ENCODE measurements at regions not wholly inside any gene's neighbourhood (a gene's known extent, or its start where the extent isn't known, plus 50 kb on each side); places are given as distances from the start of the nearest gene placed in this dataset.

DNA sequence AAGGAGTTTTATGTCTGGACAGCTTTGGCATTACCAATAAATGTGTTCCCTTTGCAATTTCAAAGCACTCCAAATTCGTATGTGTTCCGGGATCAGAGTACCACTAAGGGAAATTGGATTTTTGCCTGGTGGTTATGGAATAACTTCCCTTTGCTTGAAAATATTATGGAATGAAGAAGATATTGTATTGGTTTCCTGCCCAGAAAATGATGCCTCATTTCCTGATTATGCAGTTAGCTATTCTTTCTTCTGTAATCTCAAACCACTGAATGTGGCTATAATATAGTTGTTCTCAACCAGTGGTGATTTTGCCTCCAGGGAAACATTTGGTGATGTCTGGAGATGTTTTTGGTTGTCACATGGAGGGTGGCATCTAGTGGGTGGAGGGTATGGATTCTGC, 142.9 kb downstream of the PCDH7 start:
- Histone ChIP-seq H3K36me3 (ENCODE audit: control insufficient read depth in 2 of 3, insufficient read depth in 3 of 3, low read length in 3 of 3) (no peaks in the 10 kb centered on the region), H3K9ac (ENCODE audit: low read length in 3 of 3) (no peak overlapping the region), H3K27ac (ENCODE audit: low read depth in 2 of 2, low read length in 2 of 2) (no peak overlapping the region), H3K4me1 (ENCODE audit: control insufficient read depth in 2 of 3, insufficient read depth in 2 of 3, low read depth in 1 of 3, low read length in 3 of 3) (peaks cover 0 to 2% (median 0%) of the 10 kb centered on the region in 3 donors), H3K4me3 (ENCODE audit: low read length in 3 of 3) (no peak overlapping the region), H3K9me3 (ENCODE audit: control insufficient read depth in 2 of 3, insufficient read depth in 1 of 3, low read length in 3 of 3) (no peaks in the 10 kb centered on the region), H3K27me3 (ENCODE audit: control insufficient read depth, insufficient read depth, low read length) (no peaks in the 10 kb centered on the region)
- DNase-seq (no peak), FAIRE-seq (no peak)
- intact Hi-C loops (cut with DNase I) = no loop called here
- TF ChIP-seq, protein P1, sequence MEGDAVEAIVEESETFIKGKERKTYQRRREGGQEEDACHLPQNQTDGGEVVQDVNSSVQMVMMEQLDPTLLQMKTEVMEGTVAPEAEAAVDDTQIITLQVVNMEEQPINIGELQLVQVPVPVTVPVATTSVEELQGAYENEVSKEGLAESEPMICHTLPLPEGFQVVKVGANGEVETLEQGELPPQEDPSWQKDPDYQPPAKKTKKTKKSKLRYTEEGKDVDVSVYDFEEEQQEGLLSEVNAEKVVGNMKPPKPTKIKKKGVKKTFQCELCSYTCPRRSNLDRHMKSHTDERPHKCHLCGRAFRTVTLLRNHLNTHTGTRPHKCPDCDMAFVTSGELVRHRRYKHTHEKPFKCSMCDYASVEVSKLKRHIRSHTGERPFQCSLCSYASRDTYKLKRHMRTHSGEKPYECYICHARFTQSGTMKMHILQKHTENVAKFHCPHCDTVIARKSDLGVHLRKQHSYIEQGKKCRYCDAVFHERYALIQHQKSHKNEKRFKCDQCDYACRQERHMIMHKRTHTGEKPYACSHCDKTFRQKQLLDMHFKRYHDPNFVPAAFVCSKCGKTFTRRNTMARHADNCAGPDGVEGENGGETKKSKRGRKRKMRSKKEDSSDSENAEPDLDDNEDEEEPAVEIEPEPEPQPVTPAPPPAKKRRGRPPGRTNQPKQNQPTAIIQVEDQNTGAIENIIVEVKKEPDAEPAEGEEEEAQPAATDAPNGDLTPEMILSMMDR (IDR thresholded peaks at IDR 0.05; ENCODE audit: borderline replicate concordance, extremely low read depth, insufficient read depth) = no peak

DNA sequence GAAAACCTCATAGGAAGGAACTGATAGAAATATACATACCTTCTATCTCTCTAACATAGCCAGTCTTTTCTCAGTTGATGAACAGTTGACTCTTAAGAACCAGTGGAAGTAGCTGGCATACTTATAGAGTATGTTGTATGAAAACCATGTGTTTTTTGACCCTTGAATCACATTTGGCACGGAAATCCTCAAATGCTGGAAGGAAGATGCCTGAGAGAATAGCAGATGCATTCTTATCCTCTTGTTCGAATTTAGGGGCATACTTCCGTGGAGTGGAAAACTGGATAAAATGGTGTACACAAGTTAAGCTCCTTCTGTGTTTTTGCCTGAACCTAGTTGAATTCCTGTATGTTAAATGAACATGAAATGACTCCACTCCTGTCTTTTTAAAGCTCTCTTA, 145.5 kb downstream of the PCDH7 start:
- Histone ChIP-seq H3K9ac (ENCODE audit: low read length in 3 of 3) (no peak overlapping the region), H3K36me3 (ENCODE audit: control insufficient read depth in 2 of 3, insufficient read depth in 3 of 3, low read length in 3 of 3) (no peaks in the 10 kb centered on the region), H3K4me3 (ENCODE audit: low read length in 3 of 3) (no peak overlapping the region), H3K9me3 (ENCODE audit: control insufficient read depth in 2 of 3, insufficient read depth in 1 of 3, low read length in 3 of 3) (no peaks in the 10 kb centered on the region), H3K4me1 (ENCODE audit: control insufficient read depth in 2 of 3, insufficient read depth in 2 of 3, low read depth in 1 of 3, low read length in 3 of 3) (peaks cover 0 to 2% (median 0%) of the 10 kb centered on the region in 3 donors), H3K27me3 (ENCODE audit: control insufficient read depth, insufficient read depth, low read length) (no peaks in the 10 kb centered on the region), H3K27ac (ENCODE audit: low read depth in 2 of 2, low read length in 2 of 2) (no peak overlapping the region)
- TF ChIP-seq, protein P1 (IDR thresholded peaks at IDR 0.05; ENCODE audit: borderline replicate concordance, extremely low read depth, insufficient read depth) = no peak
- no peak for DNase-seq
- no peak for FAIRE-seq
- intact Hi-C loops (cut with DNase I) = no loop called here

DNA sequence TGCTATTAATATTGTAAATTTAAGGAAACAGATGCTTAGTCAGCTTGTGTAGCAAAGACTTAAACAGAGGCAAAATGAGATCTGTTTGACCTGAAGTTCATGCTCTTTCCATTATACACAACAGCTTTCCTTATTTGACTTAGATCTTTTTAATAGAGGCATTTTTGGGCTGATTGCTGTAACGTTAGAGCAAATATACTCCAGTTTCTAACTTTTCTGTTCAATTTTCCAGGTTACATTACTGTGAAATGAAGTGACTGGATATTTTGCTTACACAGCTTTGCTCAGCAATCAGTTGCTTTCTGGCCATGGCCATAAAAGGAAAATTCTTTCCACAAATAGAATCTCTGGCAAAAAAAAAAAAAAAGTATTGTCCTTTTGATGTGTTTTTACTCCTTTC, 146.2 kb downstream of the PCDH7 start:
- FAIRE-seq (no peak), DNase-seq (peak in 1 of 5 donors; percentile 10)
- Histone ChIP-seq H3K4me3 (ENCODE audit: low read length in 3 of 3) (no peak overlapping the region), H3K27me3 (ENCODE audit: control insufficient read depth, insufficient read depth, low read length) (no peaks in the 10 kb centered on the region), H3K36me3 (ENCODE audit: control insufficient read depth in 2 of 3, insufficient read depth in 3 of 3, low read length in 3 of 3) (no peaks in the 10 kb centered on the region), H3K9me3 (ENCODE audit: control insufficient read depth in 2 of 3, insufficient read depth in 1 of 3, low read length in 3 of 3) (no peaks in the 10 kb centered on the region), H3K4me1 (ENCODE audit: control insufficient read depth in 2 of 3, insufficient read depth in 2 of 3, low read depth in 1 of 3, low read length in 3 of 3) (peaks cover 0 to 2% (median 0%) of the 10 kb centered on the region in 3 donors), H3K9ac (ENCODE audit: low read length in 3 of 3) (no peak overlapping the region), H3K27ac (ENCODE audit: low read depth in 2 of 2, low read length in 2 of 2) (no peak overlapping the region)
- TF ChIP-seq, protein P1 (IDR thresholded peaks at IDR 0.05; ENCODE audit: borderline replicate concordance, extremely low read depth, insufficient read depth) = no peak
- intact Hi-C loops (cut with DNase I) = no loop called here

DNA sequence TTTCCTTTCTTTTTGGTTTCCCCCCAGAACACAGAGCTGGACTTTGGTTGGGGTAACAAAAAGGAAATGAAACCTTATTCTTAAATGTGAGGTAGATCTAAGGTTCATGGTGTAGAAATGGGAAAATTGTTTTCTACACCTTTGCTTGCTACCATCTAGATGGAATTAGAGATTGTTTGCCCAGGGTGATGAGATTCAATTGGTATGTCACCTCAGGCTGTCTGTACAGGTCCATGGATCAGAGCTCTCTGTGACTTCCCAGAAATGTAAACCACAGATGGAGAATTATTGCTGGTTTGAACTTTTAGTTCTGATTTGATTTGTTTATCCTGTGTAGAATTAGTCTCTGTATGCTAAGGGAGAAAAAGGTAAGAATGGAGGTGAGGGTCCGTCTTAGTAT, 146.7 kb downstream of the PCDH7 start:
- DNase-seq (no peak), FAIRE-seq (no peak)
- TF ChIP-seq, protein P1 (IDR thresholded peaks at IDR 0.05; ENCODE audit: borderline replicate concordance, extremely low read depth, insufficient read depth) = no peak
- Histone ChIP-seq H3K4me1 (ENCODE audit: control insufficient read depth in 2 of 3, insufficient read depth in 2 of 3, low read depth in 1 of 3, low read length in 3 of 3) (peaks cover 0 to 2% (median 0%) of the 10 kb centered on the region in 3 donors), H3K27me3 (ENCODE audit: control insufficient read depth, insufficient read depth, low read length) (no peaks in the 10 kb centered on the region), H3K36me3 (ENCODE audit: control insufficient read depth in 2 of 3, insufficient read depth in 3 of 3, low read length in 3 of 3) (no peaks in the 10 kb centered on the region), H3K9me3 (ENCODE audit: control insufficient read depth in 2 of 3, insufficient read depth in 1 of 3, low read length in 3 of 3) (no peaks in the 10 kb centered on the region), H3K9ac (ENCODE audit: low read length in 3 of 3) (no peak overlapping the region), H3K4me3 (ENCODE audit: low read length in 3 of 3) (no peak overlapping the region), H3K27ac (ENCODE audit: low read depth in 2 of 2, low read length in 2 of 2) (no peak overlapping the region)
- intact Hi-C loops (cut with DNase I) = no loop called here

Data from kidney (tissue), 13 donors.